ENCODE measurements at regions not wholly inside any gene's neighbourhood (a gene's known extent, or its start where the extent isn't known, plus 50 kb on each side); places are given as distances from the start of the nearest gene placed in this dataset.

- no peak overlapping the region for H3K27ac Mint-ChIP-seq
- no peaks in the 10 kb centered on the region for H3K4me1 Mint-ChIP-seq (ENCODE audit: low read depth)
- no peaks in the 10 kb centered on the region for H3K27me3 Mint-ChIP-seq (ENCODE audit: low read depth)
- no peak for DNase-seq (ENCODE audit: low spot score)
- no peak overlapping the region for H3K4me3 Mint-ChIP-seq
- no peaks in the 10 kb centered on the region for H3K9me3 Mint-ChIP-seq
- H3K36me3 Mint-ChIP-seq (ENCODE audit: low read depth) = no peaks in the 10 kb centered on the region
These were observed 195.5 kb upstream of the CTAGE1 start for GRCh38 chr18:22613058-22613690.

GRCh38 chr18:22613788-22614187, 196.1 kb upstream of the CTAGE1 start:
- Mint-ChIP-seq H3K4me1 (ENCODE audit: low read depth) (no peaks in the 10 kb centered on the region), H3K36me3 (ENCODE audit: low read depth) (no peaks in the 10 kb centered on the region), H3K27me3 (ENCODE audit: low read depth) (no peaks in the 10 kb centered on the region), H3K27ac (no peak overlapping the region), H3K9me3 (no peaks in the 10 kb centered on the region), H3K4me3 (no peak overlapping the region)
- no peak for DNase-seq (ENCODE audit: low spot score)

GRCh38 chr18:22623513-22623912, 205.8 kb upstream of the CTAGE1 start:
- no peak overlapping the region for H3K4me3 Mint-ChIP-seq
- no peak for DNase-seq (ENCODE audit: low spot score)
- H3K36me3 Mint-ChIP-seq (ENCODE audit: low read depth) = no peaks in the 10 kb centered on the region
- H3K27ac Mint-ChIP-seq = no peak overlapping the region
- H3K27me3 Mint-ChIP-seq (ENCODE audit: low read depth) = no peaks in the 10 kb centered on the region
- H3K9me3 Mint-ChIP-seq = no peaks in the 10 kb centered on the region
- H3K4me1 Mint-ChIP-seq (ENCODE audit: low read depth) = no peaks in the 10 kb centered on the region

- no peaks in the 10 kb centered on the region for H3K27me3 Mint-ChIP-seq (ENCODE audit: low read depth)
- H3K4me1 Mint-ChIP-seq (ENCODE audit: low read depth) = no peaks in the 10 kb centered on the region
- DNase-seq (ENCODE audit: low spot score) = no peak
- no peak overlapping the region for H3K27ac Mint-ChIP-seq
- H3K36me3 Mint-ChIP-seq (ENCODE audit: low read depth) = no peaks in the 10 kb centered on the region
- no peak overlapping the region for H3K4me3 Mint-ChIP-seq
- H3K9me3 Mint-ChIP-seq = no peaks in the 10 kb centered on the region
These were observed 206.5 kb upstream of the CTAGE1 start for GRCh38 chr18:22624176-22624575.

- Mint-ChIP-seq H3K27me3 (ENCODE audit: low read depth) (no peaks in the 10 kb centered on the region), H3K27ac (no peak overlapping the region), H3K4me3 (no peak overlapping the region), H3K4me1 (ENCODE audit: low read depth) (no peaks in the 10 kb centered on the region), H3K9me3 (no peaks in the 10 kb centered on the region), H3K36me3 (ENCODE audit: low read depth) (no peaks in the 10 kb centered on the region)
- DNase-seq (ENCODE audit: low spot score) = no peak
These were observed 207.7 kb upstream of the CTAGE1 start for GRCh38 chr18:22625406-22625805.

- Mint-ChIP-seq H3K4me3 (no peak overlapping the region), H3K36me3 (ENCODE audit: low read depth) (no peaks in the 10 kb centered on the region), H3K4me1 (ENCODE audit: low read depth) (no peaks in the 10 kb centered on the region)
These were observed 209.1 kb upstream of the CTAGE1 start for GRCh38 chr18:22626771-22627170.

GRCh38 chr18:22627506-22627905, 209.8 kb upstream of the CTAGE1 start:
- DNase-seq (ENCODE audit: low spot score) = no peak
- Mint-ChIP-seq H3K4me1 (ENCODE audit: low read depth) (no peaks in the 10 kb centered on the region), H3K4me3 (no peak overlapping the region), H3K27ac (no peak overlapping the region), H3K36me3 (ENCODE audit: low read depth) (no peaks in the 10 kb centered on the region), H3K9me3 (no peaks in the 10 kb centered on the region), H3K27me3 (ENCODE audit: low read depth) (no peaks in the 10 kb centered on the region)

More at GRCh38 chr18:22626771-22627170, 209.1 kb upstream of the CTAGE1 start:
- Mint-ChIP-seq H3K9me3 (no peaks in the 10 kb centered on the region), H3K27ac (no peak overlapping the region), H3K27me3 (ENCODE audit: low read depth) (no peaks in the 10 kb centered on the region)
- DNase-seq (ENCODE audit: low spot score) = no peak

GRCh38 chr18:22628795-22629510, 211.2 kb upstream of the CTAGE1 start:
- Mint-ChIP-seq H3K4me1 (ENCODE audit: low read depth) (no peaks in the 10 kb centered on the region), H3K4me3 (no peak overlapping the region), H3K27me3 (ENCODE audit: low read depth) (no peaks in the 10 kb centered on the region), H3K9me3 (no peaks in the 10 kb centered on the region), H3K36me3 (ENCODE audit: low read depth) (no peaks in the 10 kb centered on the region), H3K27ac (no peak overlapping the region)
- DNase-seq (ENCODE audit: low spot score) = no peak

GRCh38 chr18:22630980-22631379, 213.3 kb upstream of the CTAGE1 start:
- H3K27me3 Mint-ChIP-seq (ENCODE audit: low read depth) = no peaks in the 10 kb centered on the region
- no peak overlapping the region for H3K27ac Mint-ChIP-seq
- no peaks in the 10 kb centered on the region for H3K9me3 Mint-ChIP-seq
- H3K4me3 Mint-ChIP-seq = no peak overlapping the region
- DNase-seq (ENCODE audit: low spot score) = no peak
- H3K36me3 Mint-ChIP-seq (ENCODE audit: low read depth) = no peaks in the 10 kb centered on the region
- no peaks in the 10 kb centered on the region for H3K4me1 Mint-ChIP-seq (ENCODE audit: low read depth)

GRCh38 chr18:22632191-22632590, 214.5 kb upstream of the CTAGE1 start:
- no peak overlapping the region for H3K4me3 Mint-ChIP-seq

GRCh38 chr18:22634464-22634863, 216.7 kb upstream of the CTAGE1 start:
- Mint-ChIP-seq H3K4me1 (ENCODE audit: low read depth) (no peaks in the 10 kb centered on the region), H3K27ac (no peak overlapping the region), H3K4me3 (no peak overlapping the region)

More at GRCh38 chr18:22632191-22632590, 214.5 kb upstream of the CTAGE1 start:
- H3K36me3 Mint-ChIP-seq (ENCODE audit: low read depth) = no peaks in the 10 kb centered on the region
- no peak for DNase-seq (ENCODE audit: low spot score)
- no peak overlapping the region for H3K27ac Mint-ChIP-seq
- H3K4me1 Mint-ChIP-seq (ENCODE audit: low read depth) = no peaks in the 10 kb centered on the region
- no peaks in the 10 kb centered on the region for H3K27me3 Mint-ChIP-seq (ENCODE audit: low read depth)
- H3K9me3 Mint-ChIP-seq = no peaks in the 10 kb centered on the region

GRCh38 chr18:22637787-22638186, 220.1 kb upstream of the CTAGE1 start:
- no peaks in the 10 kb centered on the region for H3K27me3 Mint-ChIP-seq (ENCODE audit: low read depth)
- no peak for DNase-seq (ENCODE audit: low spot score)
- H3K4me3 Mint-ChIP-seq = no peak overlapping the region
- no peaks in the 10 kb centered on the region for H3K36me3 Mint-ChIP-seq (ENCODE audit: low read depth)
- H3K4me1 Mint-ChIP-seq (ENCODE audit: low read depth) = no peaks in the 10 kb centered on the region
- peaks cover 13% of the 10 kb centered on the region for H3K9me3 Mint-ChIP-seq
- H3K27ac Mint-ChIP-seq = no peak overlapping the region

More at GRCh38 chr18:22634464-22634863, 216.7 kb upstream of the CTAGE1 start:
- Mint-ChIP-seq H3K9me3 (peaks cover 9% of the 10 kb centered on the region), H3K36me3 (ENCODE audit: low read depth) (no peaks in the 10 kb centered on the region), H3K27me3 (ENCODE audit: low read depth) (no peaks in the 10 kb centered on the region)
- no peak for DNase-seq (ENCODE audit: low spot score)

- H3K4me1 Mint-ChIP-seq (ENCODE audit: low read depth) = no peaks in the 10 kb centered on the region
- no peak for DNase-seq (ENCODE audit: low spot score)
- no peaks in the 10 kb centered on the region for H3K27me3 Mint-ChIP-seq (ENCODE audit: low read depth)
These were observed 221.3 kb upstream of the CTAGE1 start for GRCh38 chr18:22639026-22639463.

GRCh38 chr18:22639561-22639960, 221.8 kb upstream of the CTAGE1 start:
- no peak overlapping the region for H3K4me3 Mint-ChIP-seq
- H3K27ac Mint-ChIP-seq = no peak overlapping the region
- no peak for DNase-seq (ENCODE audit: low spot score)
- no peaks in the 10 kb centered on the region for H3K27me3 Mint-ChIP-seq (ENCODE audit: low read depth)
- H3K36me3 Mint-ChIP-seq (ENCODE audit: low read depth) = no peaks in the 10 kb centered on the region
- peaks cover 13% of the 10 kb centered on the region for H3K9me3 Mint-ChIP-seq
- no peaks in the 10 kb centered on the region for H3K4me1 Mint-ChIP-seq (ENCODE audit: low read depth)

More at GRCh38 chr18:22639026-22639463, 221.3 kb upstream of the CTAGE1 start:
- Mint-ChIP-seq H3K9me3 (peaks cover 13% of the 10 kb centered on the region), H3K27ac (no peak overlapping the region), H3K36me3 (ENCODE audit: low read depth) (no peaks in the 10 kb centered on the region), H3K4me3 (no peak overlapping the region)
